ENCODE measurements at regions not wholly inside any gene's neighbourhood (a gene's known extent, or its start where the extent isn't known, plus 50 kb on each side); places are given as distances from the start of the nearest gene placed in this dataset.

GRCh38 chr14:86129426-86129825 is 599.5 kb downstream of the FLRT2 start:
- TF ChIP-seq, protein P1, sequence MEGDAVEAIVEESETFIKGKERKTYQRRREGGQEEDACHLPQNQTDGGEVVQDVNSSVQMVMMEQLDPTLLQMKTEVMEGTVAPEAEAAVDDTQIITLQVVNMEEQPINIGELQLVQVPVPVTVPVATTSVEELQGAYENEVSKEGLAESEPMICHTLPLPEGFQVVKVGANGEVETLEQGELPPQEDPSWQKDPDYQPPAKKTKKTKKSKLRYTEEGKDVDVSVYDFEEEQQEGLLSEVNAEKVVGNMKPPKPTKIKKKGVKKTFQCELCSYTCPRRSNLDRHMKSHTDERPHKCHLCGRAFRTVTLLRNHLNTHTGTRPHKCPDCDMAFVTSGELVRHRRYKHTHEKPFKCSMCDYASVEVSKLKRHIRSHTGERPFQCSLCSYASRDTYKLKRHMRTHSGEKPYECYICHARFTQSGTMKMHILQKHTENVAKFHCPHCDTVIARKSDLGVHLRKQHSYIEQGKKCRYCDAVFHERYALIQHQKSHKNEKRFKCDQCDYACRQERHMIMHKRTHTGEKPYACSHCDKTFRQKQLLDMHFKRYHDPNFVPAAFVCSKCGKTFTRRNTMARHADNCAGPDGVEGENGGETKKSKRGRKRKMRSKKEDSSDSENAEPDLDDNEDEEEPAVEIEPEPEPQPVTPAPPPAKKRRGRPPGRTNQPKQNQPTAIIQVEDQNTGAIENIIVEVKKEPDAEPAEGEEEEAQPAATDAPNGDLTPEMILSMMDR (IDR thresholded peaks at IDR 0.05), result no peak
- TF ChIP-seq POLR2A (IDR thresholded peaks at IDR 0.05; ENCODE audit: low read depth) (no peak), POLR2AphosphoS5 (IDR thresholded peaks at IDR 0.05) (no peak), EP300 (IDR thresholded peaks at IDR 0.05) (no peak)
